ENCODE measurements at regions not wholly inside any gene's neighbourhood (a gene's known extent, or its start where the extent isn't known, plus 50 kb on each side); places are given as distances from the start of the nearest gene placed in this dataset.

GRCh38 chr1:47644212-47644573, 206.3 kb downstream of the FOXD2 start:
- Histone ChIP-seq H3K4me1 (ENCODE audit: insufficient read depth, low read length, poor library complexity, severe bottlenecking) (no peaks in the 10 kb centered on the region), H3K9ac (ENCODE audit: low read depth, low read length, poor library complexity, severe bottlenecking) (no peak overlapping the region), H3K9me2 (replicated peaks; ENCODE audit: low read depth, low read length) (no peaks in the 10 kb centered on the region), H3K9me3 (ENCODE audit: insufficient read depth, low read depth, low read length) (no peaks in the 10 kb centered on the region), H3F3A (ENCODE audit: low read depth) (no peaks in the 10 kb centered on the region), H3K36me3 (ENCODE audit: insufficient read depth, low read length) (no peaks in the 10 kb centered on the region), H3K4me3 (ENCODE audit: low read length, poor library complexity, severe bottlenecking) (no peak overlapping the region), H4K20me1 (ENCODE audit: insufficient read depth, low read length, poor library complexity, severe bottlenecking) (no peaks in the 10 kb centered on the region), H3K27me3 (ENCODE audit: insufficient read depth, low read length, poor library complexity, severe bottlenecking) (no peaks in the 10 kb centered on the region), H2AFZ (ENCODE audit: low read length) (no peak overlapping the region), H3K4me2 (ENCODE audit: low read depth, low read length, poor library complexity, severe bottlenecking) (no peak overlapping the region), H3K79me2 (ENCODE audit: insufficient read depth, low read length) (no peaks in the 10 kb centered on the region)
- no peak for TF ChIP-seq CTCF (conservative IDR thresholded peaks at IDR 0.05; ENCODE audit: low read length)
- no peak for TF ChIP-seq EZH2phosphoT487 (IDR thresholded peaks at IDR 0.05; ENCODE audit: borderline replicate concordance)

GRCh38 chr1:47645151-47645550, 207.3 kb downstream of the FOXD2 start:
- no peak for TF ChIP-seq EZH2phosphoT487 (IDR thresholded peaks at IDR 0.05; ENCODE audit: borderline replicate concordance)
- no peak for TF ChIP-seq CTCF (conservative IDR thresholded peaks at IDR 0.05; ENCODE audit: low read length)
- H3K4me1 ChIP-seq (ENCODE audit: insufficient read depth, low read length, poor library complexity, severe bottlenecking) = no peaks in the 10 kb centered on the region
- no peaks in the 10 kb centered on the region for H3K9me3 ChIP-seq (ENCODE audit: insufficient read depth, low read depth, low read length)
- no peaks in the 10 kb centered on the region for H3K27me3 ChIP-seq (ENCODE audit: insufficient read depth, low read length, poor library complexity, severe bottlenecking)
- no peaks in the 10 kb centered on the region for H3K36me3 ChIP-seq (ENCODE audit: insufficient read depth, low read length)
- no peaks in the 10 kb centered on the region for H3F3A ChIP-seq (ENCODE audit: low read depth)
- no peaks in the 10 kb centered on the region for H3K79me2 ChIP-seq (ENCODE audit: insufficient read depth, low read length)
- H3K9ac ChIP-seq (ENCODE audit: low read depth, low read length, poor library complexity, severe bottlenecking) = no peak overlapping the region
- H3K4me2 ChIP-seq (ENCODE audit: low read depth, low read length, poor library complexity, severe bottlenecking) = no peak overlapping the region
- no peaks in the 10 kb centered on the region for H3K9me2 ChIP-seq (replicated peaks; ENCODE audit: low read depth, low read length)
- no peak overlapping the region for H2AFZ ChIP-seq (ENCODE audit: low read length)
- no peaks in the 10 kb centered on the region for H4K20me1 ChIP-seq (ENCODE audit: insufficient read depth, low read length, poor library complexity, severe bottlenecking)
- no peak overlapping the region for H3K4me3 ChIP-seq (ENCODE audit: low read length, poor library complexity, severe bottlenecking)

GRCh38 chr1:47646676-47647075, 208.8 kb downstream of the FOXD2 start:
- H3K4me1 ChIP-seq (ENCODE audit: insufficient read depth, low read length, poor library complexity, severe bottlenecking) = no peaks in the 10 kb centered on the region
- H3F3A ChIP-seq (ENCODE audit: low read depth) = no peaks in the 10 kb centered on the region
- no peaks in the 10 kb centered on the region for H3K9me3 ChIP-seq (ENCODE audit: insufficient read depth, low read depth, low read length)
- H2AFZ ChIP-seq (ENCODE audit: low read length) = no peak overlapping the region
- H3K9me2 ChIP-seq (replicated peaks; ENCODE audit: low read depth, low read length) = no peaks in the 10 kb centered on the region
- TF ChIP-seq EZH2phosphoT487 (IDR thresholded peaks at IDR 0.05; ENCODE audit: borderline replicate concordance) (no peak), CTCF (conservative IDR thresholded peaks at IDR 0.05; ENCODE audit: low read length) (no peak)
- no peaks in the 10 kb centered on the region for H3K36me3 ChIP-seq (ENCODE audit: insufficient read depth, low read length)
- no peak overlapping the region for H3K4me2 ChIP-seq (ENCODE audit: low read depth, low read length, poor library complexity, severe bottlenecking)
- H3K27me3 ChIP-seq (ENCODE audit: insufficient read depth, low read length, poor library complexity, severe bottlenecking) = no peaks in the 10 kb centered on the region
- H3K4me3 ChIP-seq (ENCODE audit: low read length, poor library complexity, severe bottlenecking) = no peak overlapping the region
- no peak overlapping the region for H3K9ac ChIP-seq (ENCODE audit: low read depth, low read length, poor library complexity, severe bottlenecking)
- no peaks in the 10 kb centered on the region for H3K79me2 ChIP-seq (ENCODE audit: insufficient read depth, low read length)
- H4K20me1 ChIP-seq (ENCODE audit: insufficient read depth, low read length, poor library complexity, severe bottlenecking) = no peaks in the 10 kb centered on the region

Measured in Loucy (cell line).